MM.1S (cell line): ENCODE measurements at regions not wholly inside any gene's neighbourhood (a gene's known extent, or its start where the extent isn't known, plus 50 kb on each side); places are given as distances from the start of the nearest gene placed in this dataset.

ENCODE experiments used
- CTCF ChIP-seq: fragments of 300-600 bp; sonication (generic); IDR thresholded peaks from 2 replicates; pipeline ENCODE4 v1.5.1; 2016; ENCODE audit warnings: antibody characterized with exemption, low read length, mixed read lengths
- EZH2 ChIP-seq: fragments of 300-600 bp; sonication (generic); optimal IDR thresholded peaks from 2 replicates; pipeline ENCODE3; 2017; ENCODE audit warnings: low read depth, mild to moderate bottlenecking, antibody characterized with exemption, low read length, mixed read lengths
- EZH2phosphoT487 ChIP-seq: fragments of 300-600 bp; sonication (generic); IDR thresholded peaks from 2 replicates; pipeline ENCODE4 v1.6.1; 2018; ENCODE audit warnings: antibody characterized with exemption, low read length

GRCh38 chr12:59916988-59917387 is 321.2 kb downstream of the SLC16A7 start:
- TF ChIP-seq EZH2 (no peak), EZH2phosphoT487 (no peak), CTCF (no peak)
